Panc1 (cell line): ENCODE measurements at regions not wholly inside any gene's neighbourhood (a gene's known extent, or its start where the extent isn't known, plus 50 kb on each side); places are given as distances from the start of the nearest gene placed in this dataset.

Experiments
- ATAC-seq: fragments of 200-7000 bp; cut with Tn5 transposase; 2 replicates; pipeline ENCODE4 v1.9.1; 2020; ENCODE audit warnings: mild to moderate bottlenecking, moderate library complexity
- BruUV-seq: library from RNA; stranded (reverse); fragments of 400-500 nt; replicated peaks from 2 replicates; lab custom pipeline; 2021; lab: Mats Ljungman, UMichigan
- CTCF ChIA-PET: fragments of 300-600 bp; sonication (Branson Sonifier 250); formaldehyde crosslinking; loops from one replicate; lab custom pipeline; 2022; ENCODE audit warnings: antibody characterized with exemption; lab: Charles Lee
- POLR2A ChIA-PET: fragments of 300-600 bp; sonication (Branson Sonifier 250); formaldehyde crosslinking; loops from one replicate; lab custom pipeline; 2022; ENCODE audit warnings: antibody characterized with exemption; lab: Charles Lee
- DNase-seq: peaks from one replicate; pipeline ENCODE4 v3.0.0-alpha.2; 2010; ENCODE audit warnings: low read depth, low spot score
- H3K27ac ChIP-seq: 2 replicates; pipeline ENCODE4 v1.5.1; 2011; ENCODE audit warnings: mild to moderate bottlenecking, low read length, inconsistent platforms
- H3K27me3 ChIP-seq: fragments of 200-500 bp; sonication (Bioruptor generic); 2 replicates; pipeline ENCODE4 v1.6.0; 2014; ENCODE audit warnings: low read length, inconsistent platforms; ENCODE audit not compliant: control insufficient read depth, insufficient read depth
- H3K36me3 ChIP-seq: fragments of 200-500 bp; sonication (Bioruptor generic); 2 replicates; pipeline ENCODE4 v1.5.1; 2014; ENCODE audit warnings: inconsistent platforms, mild to moderate bottlenecking, low read length, moderate library complexity; ENCODE audit not compliant: control insufficient read depth, insufficient read depth
- H3K4me1 ChIP-seq: 2 replicates; pipeline ENCODE4 v1.5.1; 2011; ENCODE audit warnings: inconsistent platforms, mild to moderate bottlenecking, low read length, moderate library complexity; ENCODE audit not compliant: control insufficient read depth, insufficient read depth
- H3K4me3 ChIP-seq, 2 experiments: 2 replicates each; pipeline ENCODE4 v1.5.1; 2011 to 2012; ENCODE audit warnings: low read depth in 2 of 2, low read length in 2 of 2, mild to moderate bottlenecking in 2 of 2, inconsistent platforms in 1 of 2, moderate library complexity in 1 of 2
- H3K9me3 ChIP-seq: fragments of 200-500 bp; sonication (Bioruptor generic); 2 replicates; pipeline ENCODE4 v1.5.1; 2014; ENCODE audit warnings: low read depth, mild to moderate bottlenecking, inconsistent platforms, low read length, moderate library complexity; ENCODE audit not compliant: control insufficient read depth, insufficient read depth
- CTCF ChIP-seq: fragments of 450-650 bp; IDR thresholded peaks from 2 replicates; pipeline ENCODE4 v1.5.1; 2017; ENCODE audit warnings: mild to moderate bottlenecking
- POLR2AphosphoS5 ChIP-seq: IDR thresholded peaks from 2 replicates; pipeline ENCODE4 v1.6.1; 2012; ENCODE audit warnings: mild to moderate bottlenecking, low read depth, low read length, moderate library complexity
- SIN3A ChIP-seq: IDR thresholded peaks from 2 replicates; pipeline ENCODE4 v1.6.1; 2012; ENCODE audit warnings: low read depth, mild to moderate bottlenecking, low read length, moderate library complexity, borderline replicate concordance; ENCODE audit not compliant: insufficient read depth
- TCF7L2 ChIP-seq: IDR thresholded peaks from 2 replicates; pipeline ENCODE4 v1.6.1; 2011; ENCODE audit warnings: mild to moderate bottlenecking, low read depth, low read length, inconsistent platforms
- in situ Hi-C: cut with HindIII; loops from 2 replicates; pipeline ENCODE4 v1.10.0; 2016; ENCODE audit warnings: low sequenced_read_pairs, low pct_unique_long_range_greater_than_20kb
- intact Hi-C: fragments of 100-400 bp; cut with micrococcal nuclease; formaldehyde crosslinking; loops from one replicate; pipeline ENCODE4 v1.10.0; 2022; ENCODE audit not compliant: unreplicated experiment
- TF ChIP-seq, protein P1 (sequence below), 2 experiments: IDR thresholded peaks; 2 replicates each; pipeline ENCODE4 v1.6.1; 2011 to 2012; ENCODE audit warnings: low read depth in 2 of 2, control low read depth in 1 of 2, low read length in 1 of 2, mild to moderate bottlenecking in 1 of 2, moderate library complexity in 1 of 2; ENCODE audit not compliant: insufficient read depth in 1 of 2

DNA sequence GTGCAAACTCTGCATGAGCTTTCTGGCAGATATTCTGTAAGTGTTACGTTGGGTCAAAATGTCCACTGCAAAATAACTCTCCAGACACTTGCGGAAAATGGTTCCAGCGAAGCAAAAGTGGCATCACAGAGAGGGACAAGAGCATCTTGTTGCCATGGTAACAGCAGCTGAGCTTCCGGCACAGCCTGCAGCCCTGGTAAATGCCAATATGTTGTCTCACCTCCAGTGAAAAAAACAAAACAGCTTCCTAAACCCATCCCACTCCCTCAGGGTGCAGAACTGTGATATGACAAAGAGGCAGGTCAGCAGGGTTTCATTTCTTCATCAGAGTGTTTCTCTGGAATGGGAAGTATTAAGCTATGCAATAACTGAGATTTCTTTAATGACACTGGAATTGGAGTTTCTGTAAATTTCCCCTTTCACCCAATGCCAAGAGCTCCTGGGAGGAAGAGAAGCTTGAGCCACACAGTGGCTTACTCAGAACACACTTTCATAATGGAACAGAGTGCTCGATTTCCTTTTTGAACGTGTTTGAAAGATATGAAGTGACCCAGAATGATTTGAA lies 65.6 kb downstream of the FOXI2 start:
- intact Hi-C loops (no loop called here), in situ Hi-C loops (no loop called here)
- TF ChIP-seq, protein P1, sequence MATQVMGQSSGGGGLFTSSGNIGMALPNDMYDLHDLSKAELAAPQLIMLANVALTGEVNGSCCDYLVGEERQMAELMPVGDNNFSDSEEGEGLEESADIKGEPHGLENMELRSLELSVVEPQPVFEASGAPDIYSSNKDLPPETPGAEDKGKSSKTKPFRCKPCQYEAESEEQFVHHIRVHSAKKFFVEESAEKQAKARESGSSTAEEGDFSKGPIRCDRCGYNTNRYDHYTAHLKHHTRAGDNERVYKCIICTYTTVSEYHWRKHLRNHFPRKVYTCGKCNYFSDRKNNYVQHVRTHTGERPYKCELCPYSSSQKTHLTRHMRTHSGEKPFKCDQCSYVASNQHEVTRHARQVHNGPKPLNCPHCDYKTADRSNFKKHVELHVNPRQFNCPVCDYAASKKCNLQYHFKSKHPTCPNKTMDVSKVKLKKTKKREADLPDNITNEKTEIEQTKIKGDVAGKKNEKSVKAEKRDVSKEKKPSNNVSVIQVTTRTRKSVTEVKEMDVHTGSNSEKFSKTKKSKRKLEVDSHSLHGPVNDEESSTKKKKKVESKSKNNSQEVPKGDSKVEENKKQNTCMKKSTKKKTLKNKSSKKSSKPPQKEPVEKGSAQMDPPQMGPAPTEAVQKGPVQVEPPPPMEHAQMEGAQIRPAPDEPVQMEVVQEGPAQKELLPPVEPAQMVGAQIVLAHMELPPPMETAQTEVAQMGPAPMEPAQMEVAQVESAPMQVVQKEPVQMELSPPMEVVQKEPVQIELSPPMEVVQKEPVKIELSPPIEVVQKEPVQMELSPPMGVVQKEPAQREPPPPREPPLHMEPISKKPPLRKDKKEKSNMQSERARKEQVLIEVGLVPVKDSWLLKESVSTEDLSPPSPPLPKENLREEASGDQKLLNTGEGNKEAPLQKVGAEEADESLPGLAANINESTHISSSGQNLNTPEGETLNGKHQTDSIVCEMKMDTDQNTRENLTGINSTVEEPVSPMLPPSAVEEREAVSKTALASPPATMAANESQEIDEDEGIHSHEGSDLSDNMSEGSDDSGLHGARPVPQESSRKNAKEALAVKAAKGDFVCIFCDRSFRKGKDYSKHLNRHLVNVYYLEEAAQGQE (IDR thresholded peaks at IDR 0.05; ENCODE audit: insufficient read depth in 1 of 2, low read depth in 2 of 2, low read length in 1 of 2) = no peak
- TF ChIP-seq SIN3A = no peak
- no peak for TF ChIP-seq CTCF
- TF ChIP-seq TCF7L2 = no peak
- TF ChIP-seq POLR2AphosphoS5 = no peak
- ChIA-PET POLR2A (no interaction called here), CTCF (no interaction called here)
- no peak overlapping the region for H3K4me3 ChIP-seq
- H3K9me3 ChIP-seq = no peaks in the 10 kb centered on the region
- no peak for DNase-seq
- BruUV-seq = no TSS peak
- H3K27ac ChIP-seq = no peak overlapping the region
- ATAC-seq = no peak
- H3K4me1 ChIP-seq = no peaks in the 10 kb centered on the region
- no peaks in the 10 kb centered on the region for H3K36me3 ChIP-seq
- peaks cover 20% of the 10 kb centered on the region for H3K27me3 ChIP-seq

- ChIA-PET POLR2A (no interaction called here), CTCF (no interaction called here)
- Histone ChIP-seq H3K4me3 (no peak overlapping the region), H3K36me3 (no peaks in the 10 kb centered on the region), H3K4me1 (no peaks in the 10 kb centered on the region), H3K27me3 (peaks cover 23% of the 10 kb centered on the region), H3K9me3 (no peaks in the 10 kb centered on the region), H3K27ac (no peak overlapping the region)
- intact Hi-C loops (no loop called here), in situ Hi-C loops (no loop called here)
- DNase-seq (no peak), ATAC-seq (no peak)
- BruUV-seq = no TSS peak
- TF ChIP-seq POLR2AphosphoS5 (no peak), SIN3A (no peak), TCF7L2 (no peak), CTCF (no peak)
- TF ChIP-seq, protein P1 (IDR thresholded peaks at IDR 0.05; ENCODE audit: insufficient read depth in 1 of 2, low read depth in 2 of 2, low read length in 1 of 2) = no peak
Observed at GRCh38 chr10:127804696-127805095, 67.7 kb downstream of the FOXI2 start.
